Activated naive CD4-positive, alpha-beta T cell treated with anti-CD3 and anti-CD28 coated beads, Interleukin-2, amount 50 U/mL, for 72 hours (primary cell): ENCODE measurements at regions not wholly inside any gene's neighbourhood (a gene's known extent, or its start where the extent isn't known, plus 50 kb on each side); places are given as distances from the start of the nearest gene placed in this dataset.

Experiments
- ATAC-seq, 2 donors: fragments of 150-1000 bp; cut with Tn5 transposase; 2 replicates each; pipeline ENCODE4 v1.10.0; 2021; ENCODE audit warnings: mild to moderate bottlenecking in 2 of 2, moderate library complexity in 2 of 2
- DNase-seq, 2 donors: peaks; one replicate each; pipeline ENCODE4 v3.0.0; 2021 to 2022; ENCODE audit warnings: low spot score in 2 of 2
- H3K27ac Mint-ChIP-seq, 2 donors: one replicate each; pipeline ENCODE4 v1.8.0; 2022; ENCODE audit warnings: mild to moderate bottlenecking in 2 of 2, mixed read lengths in 2 of 2
- H3K36me3 Mint-ChIP-seq, 2 donors: one replicate each; pipeline ENCODE4 v1.8.0; 2022; ENCODE audit warnings: mixed read lengths in 2 of 2
- H3K9me3 Mint-ChIP-seq, 2 donors: one replicate each; pipeline ENCODE4 v1.8.0; 2022; ENCODE audit warnings: mixed read lengths in 2 of 2

- Mint-ChIP-seq H3K9me3 (no peaks in the 10 kb centered on the region), H3K36me3 (peaks cover 0 to 6% of the 10 kb centered on the region in 2 donors), H3K27ac (no peak overlapping the region)
- DNase-seq (no peak), ATAC-seq (no peak)
Measured at GRCh38 chr5:74341221-74341620, 299.3 kb downstream of the ENC1 start.

- Mint-ChIP-seq H3K9me3 (no peaks in the 10 kb centered on the region), H3K27ac (no peak overlapping the region), H3K36me3 (no peaks in the 10 kb centered on the region)
- ATAC-seq (no peak), DNase-seq (no peak)
Measured at GRCh38 chr5:74340476-74340875, 300.1 kb downstream of the ENC1 start.

GRCh38 chr5:74337984-74338310, 302.6 kb downstream of the ENC1 start:
- no peak for DNase-seq
- no peak overlapping the region for H3K27ac Mint-ChIP-seq
- no peaks in the 10 kb centered on the region for H3K9me3 Mint-ChIP-seq
- no peaks in the 10 kb centered on the region for H3K36me3 Mint-ChIP-seq
- no peak for ATAC-seq

- ATAC-seq (no peak), DNase-seq (no peak)
- Mint-ChIP-seq H3K36me3 (no peaks in the 10 kb centered on the region), H3K9me3 (no peaks in the 10 kb centered on the region), H3K27ac (no peak overlapping the region)
Measured at GRCh38 chr5:74337254-74337983, 303.1 kb downstream of the ENC1 start.

GRCh38 chr5:74336297-74336696, 304.2 kb downstream of the ENC1 start:
- ATAC-seq (no peak), DNase-seq (no peak)
- H3K27ac Mint-ChIP-seq: no peak overlapping the region
- no peaks in the 10 kb centered on the region for H3K36me3 Mint-ChIP-seq
- no peaks in the 10 kb centered on the region for H3K9me3 Mint-ChIP-seq

- Mint-ChIP-seq H3K27ac (peak overlapping the region in 1 of 2 donors; percentile 53), H3K9me3 (no peaks in the 10 kb centered on the region), H3K36me3 (no peaks in the 10 kb centered on the region)
- ATAC-seq (no peak), DNase-seq (no peak)
Measured at GRCh38 chr5:74334762-74335384, 305.7 kb downstream of the ENC1 start.

GRCh38 chr5:74334062-74334761, 306.3 kb downstream of the ENC1 start:
- Mint-ChIP-seq H3K9me3 (no peaks in the 10 kb centered on the region), H3K27ac (no peak overlapping the region), H3K36me3 (no peaks in the 10 kb centered on the region)
- no peak for ATAC-seq
- DNase-seq: no peak

- H3K27ac Mint-ChIP-seq: no peak overlapping the region
- H3K9me3 Mint-ChIP-seq: no peaks in the 10 kb centered on the region
Measured at GRCh38 chr5:74333430-74333829, 307.1 kb downstream of the ENC1 start.

GRCh38 chr5:74332682-74333081, 307.8 kb downstream of the ENC1 start:
- ATAC-seq (no peak), DNase-seq (no peak)
- Mint-ChIP-seq H3K27ac (no peak overlapping the region), H3K9me3 (no peaks in the 10 kb centered on the region), H3K36me3 (no peaks in the 10 kb centered on the region)

More at GRCh38 chr5:74333430-74333829, 307.1 kb downstream of the ENC1 start:
- no peaks in the 10 kb centered on the region for H3K36me3 Mint-ChIP-seq
- ATAC-seq (no peak), DNase-seq (no peak)

GRCh38 chr5:74332006-74332405, 308.5 kb downstream of the ENC1 start:
- Mint-ChIP-seq H3K36me3 (no peaks in the 10 kb centered on the region), H3K27ac (no peak overlapping the region), H3K9me3 (no peaks in the 10 kb centered on the region)
- DNase-seq (no peak), ATAC-seq (no peak)

- DNase-seq: no peak
- H3K36me3 Mint-ChIP-seq: no peaks in the 10 kb centered on the region
- H3K9me3 Mint-ChIP-seq: no peaks in the 10 kb centered on the region
- H3K27ac Mint-ChIP-seq: no peak overlapping the region
- ATAC-seq: no peak
Measured at GRCh38 chr5:74328221-74328630, 312.3 kb downstream of the ENC1 start.

GRCh38 chr5:74327339-74327685, 313.2 kb downstream of the ENC1 start:
- no peaks in the 10 kb centered on the region for H3K36me3 Mint-ChIP-seq
- H3K27ac Mint-ChIP-seq: peak overlapping the region; percentile 15 to 19
- DNase-seq: no peak
- H3K9me3 Mint-ChIP-seq: no peaks in the 10 kb centered on the region
- no peak for ATAC-seq

- no peaks in the 10 kb centered on the region for H3K36me3 Mint-ChIP-seq
- DNase-seq (peak; percentile 64 to 72), ATAC-seq (peak; percentile 97)
- no peaks in the 10 kb centered on the region for H3K9me3 Mint-ChIP-seq
- peak overlapping the region; percentile 15 to 19 for H3K27ac Mint-ChIP-seq
Measured at GRCh38 chr5:74326571-74327338, 313.8 kb downstream of the ENC1 start.

- Mint-ChIP-seq H3K9me3 (no peaks in the 10 kb centered on the region), H3K27ac (no peak overlapping the region), H3K36me3 (no peaks in the 10 kb centered on the region)
- DNase-seq (no peak), ATAC-seq (no peak)
Measured at GRCh38 chr5:74325866-74326265, 314.7 kb downstream of the ENC1 start.

- ATAC-seq: no peak
- Mint-ChIP-seq H3K27ac (no peak overlapping the region), H3K9me3 (no peaks in the 10 kb centered on the region), H3K36me3 (no peaks in the 10 kb centered on the region)
- no peak for DNase-seq
Measured at GRCh38 chr5:74324556-74324955, 316.0 kb downstream of the ENC1 start.

- Mint-ChIP-seq H3K27ac (no peak overlapping the region), H3K36me3 (no peaks in the 10 kb centered on the region), H3K9me3 (no peaks in the 10 kb centered on the region)
- ATAC-seq (no peak), DNase-seq (no peak)
Measured at GRCh38 chr5:74322944-74323343, 317.6 kb downstream of the ENC1 start.

GRCh38 chr5:74322191-74322590, 318.3 kb downstream of the ENC1 start:
- no peak for ATAC-seq
- Mint-ChIP-seq H3K36me3 (no peaks in the 10 kb centered on the region), H3K9me3 (no peaks in the 10 kb centered on the region), H3K27ac (no peak overlapping the region)
- DNase-seq: no peak
